HepG2 (cell line): ENCODE measurements at regions not wholly inside any gene's neighbourhood (a gene's known extent, or its start where the extent isn't known, plus 50 kb on each side); places are given as distances from the start of the nearest gene placed in this dataset.

Experiments
- ARNTL ChIP-seq: sonication (generic); formaldehyde crosslinking; IDR thresholded peaks from 2 replicates; pipeline ENCODE4 v1.4.0; 2020; ENCODE audit warnings: mild to moderate bottlenecking, missing genetic modification reagents
- CREM ChIP-seq, 2 experiments: sonication (generic) in 1 of 2; formaldehyde crosslinking in 1 of 2; IDR thresholded peaks; 2 replicates each; pipeline versions ENCODE4 v1.4.0 to v1.6.1; 2016 to 2020; ENCODE audit warnings: antibody characterized with exemption in 1 of 2, mild to moderate bottlenecking in 1 of 2, missing genetic modification reagents in 1 of 2
- ETV5 ChIP-seq: IDR thresholded peaks from 2 replicates; pipeline ENCODE4 v1.6.1; 2018; ENCODE audit warnings: missing biosample characterization, missing genetic modification reagents, inconsistent platforms, borderline replicate concordance
- GABPB1 ChIP-seq: IDR thresholded peaks from 2 replicates; pipeline ENCODE4 v1.6.1; 2016; ENCODE audit warnings: mild to moderate bottlenecking, missing genetic modification reagents, moderate library complexity, missing compliant biosample characterization
- MEIS2 ChIP-seq: sonication (generic); formaldehyde crosslinking; IDR thresholded peaks from 2 replicates; pipeline ENCODE4 v1.9.0; 2021; ENCODE audit warnings: mild to moderate bottlenecking, missing genetic modification reagents
- POLR2AphosphoS5 ChIP-seq: IDR thresholded peaks from 2 replicates; pipeline ENCODE4 v1.6.1; 2012; ENCODE audit warnings: low read depth, low read length
- ZNF382 ChIP-seq: sonication (generic); formaldehyde crosslinking; IDR thresholded peaks from 2 replicates; pipeline ENCODE4 v1.5.0; 2020; ENCODE audit warnings: missing genetic modification reagents, mild to moderate bottlenecking, borderline replicate concordance
- ZNF597 ChIP-seq: sonication (generic); formaldehyde crosslinking; IDR thresholded peaks from 2 replicates; pipeline ENCODE4 v1.5.0; 2020; ENCODE audit warnings: missing genetic modification reagents
- ZNF777 ChIP-seq: sonication (generic); formaldehyde crosslinking; IDR thresholded peaks from 2 replicates; pipeline ENCODE4 v1.4.0; 2020; ENCODE audit warnings: missing genetic modification reagents
- ZSCAN21 ChIP-seq: sonication (generic); formaldehyde crosslinking; IDR thresholded peaks from 2 replicates; pipeline ENCODE4 v1.8.0; 2022; ENCODE audit warnings: mild to moderate bottlenecking, missing genetic modification reagents, moderate library complexity, borderline replicate concordance

DNA sequence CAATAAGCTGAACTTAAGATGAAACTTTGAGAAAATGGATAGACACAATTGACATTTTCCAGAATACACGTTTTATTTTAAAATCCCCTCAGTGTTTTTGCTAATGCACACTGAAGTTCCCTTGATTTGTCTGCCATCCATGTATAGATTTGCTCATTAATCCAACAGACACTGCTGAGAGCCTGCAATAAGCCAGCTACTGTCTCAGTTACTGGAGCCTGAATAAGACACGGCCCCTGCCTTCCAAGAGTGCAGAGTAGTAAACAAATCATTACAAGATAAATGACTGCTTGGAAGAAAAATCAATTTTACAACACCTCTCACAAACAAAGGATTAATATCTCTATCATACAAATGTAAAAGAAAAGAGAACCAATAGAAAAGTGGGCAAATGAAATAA lies 130.1 kb downstream of the TLR5 start:
- TF ChIP-seq POLR2AphosphoS5: no peak
- no peak for TF ChIP-seq ZNF777 (CRISPR knock-in tag)
- TF ChIP-seq ZNF382 (CRISPR knock-in tag): no peak
- no peak for TF ChIP-seq CREM (IDR thresholded peaks at IDR 0.05)
- TF ChIP-seq CREM (CRISPR knock-in tag; IDR thresholded peaks at IDR 0.05): no peak
- no peak for TF ChIP-seq ETV5 (CRISPR knock-in tag)
- TF ChIP-seq ARNTL (CRISPR knock-in tag): no peak
- TF ChIP-seq ZNF597 (CRISPR knock-in tag): no peak
- TF ChIP-seq ZSCAN21 (CRISPR knock-in tag): no peak
- no peak for TF ChIP-seq GABPB1 (CRISPR knock-in tag)
- TF ChIP-seq MEIS2 (CRISPR knock-in tag): no peak
